ENCODE measurements at regions not wholly inside any gene's neighbourhood (a gene's known extent, or its start where the extent isn't known, plus 50 kb on each side); places are given as distances from the start of the nearest gene placed in this dataset.

DNA sequence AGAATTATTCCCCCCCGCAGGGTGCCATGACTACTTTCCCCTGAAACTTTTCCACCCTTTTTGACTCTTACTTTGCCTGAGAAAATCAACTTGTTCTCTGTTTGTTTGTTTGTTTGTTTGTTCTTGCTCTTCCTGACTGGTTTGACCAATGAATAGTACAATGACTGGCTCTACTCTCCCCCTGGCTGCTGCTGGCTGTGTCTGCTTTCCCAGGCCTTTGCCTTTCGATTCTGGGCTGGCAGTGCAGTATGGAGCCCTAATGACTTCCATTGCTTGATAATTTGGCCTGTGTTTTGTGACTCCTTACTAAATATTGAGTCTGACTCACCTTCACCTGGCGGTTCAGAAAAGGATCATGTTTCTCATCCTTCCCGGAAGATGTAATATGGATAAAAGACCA is 241.1 kb downstream of the TMEM182 start:
- no peak for DNase-seq (ENCODE audit: low read depth)
- H3K4me3 ChIP-seq (ENCODE audit: low read length): no peak overlapping the region
- TF ChIP-seq CTCF (conservative IDR thresholded peaks at IDR 0.05; ENCODE audit: low read length): no peak

- no peak overlapping the region for H3K4me3 ChIP-seq (ENCODE audit: low read length)
- no peak for TF ChIP-seq CTCF (conservative IDR thresholded peaks at IDR 0.05; ENCODE audit: low read length)
- DNase-seq (ENCODE audit: low read depth): no peak
Measured at GRCh38 chr2:103003750-103004260, 242.0 kb downstream of the TMEM182 start.

- TF ChIP-seq CTCF (conservative IDR thresholded peaks at IDR 0.05; ENCODE audit: low read length): no peak
- no peak overlapping the region for H3K4me3 ChIP-seq (ENCODE audit: low read length)
- no peak for DNase-seq (ENCODE audit: low read depth)
Measured at GRCh38 chr2:103004426-103004942, 242.7 kb downstream of the TMEM182 start.

DNA sequence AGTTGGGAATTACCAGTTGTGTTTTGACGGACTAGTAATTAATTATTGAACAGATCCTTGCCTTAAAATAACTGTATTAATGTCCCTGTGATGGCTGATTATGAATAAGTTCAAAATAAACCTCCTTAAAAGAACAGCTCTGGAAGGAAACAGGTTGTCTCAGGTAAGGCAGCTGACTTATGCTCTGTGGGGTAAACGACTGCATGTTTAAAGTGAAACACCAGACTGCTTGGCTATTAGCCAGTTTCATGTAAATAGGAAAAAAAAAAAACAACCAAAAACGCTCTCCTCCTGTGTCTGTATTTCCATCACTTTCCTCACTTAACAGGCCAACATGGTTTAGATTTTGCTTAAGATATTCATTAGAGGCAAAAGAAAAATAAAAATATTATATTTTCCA is 243.6 kb downstream of the TMEM182 start:
- no peak overlapping the region for H3K4me3 ChIP-seq (ENCODE audit: low read length)
- TF ChIP-seq CTCF (conservative IDR thresholded peaks at IDR 0.05; ENCODE audit: low read length): no peak
- no peak for DNase-seq (ENCODE audit: low read depth)

- no peak overlapping the region for H3K4me3 ChIP-seq (ENCODE audit: low read length)
- no peak for TF ChIP-seq CTCF (conservative IDR thresholded peaks at IDR 0.05; ENCODE audit: low read length)
- DNase-seq (ENCODE audit: low read depth): no peak
Measured at GRCh38 chr2:103007086-103007485, 245.3 kb downstream of the TMEM182 start.

DNA sequence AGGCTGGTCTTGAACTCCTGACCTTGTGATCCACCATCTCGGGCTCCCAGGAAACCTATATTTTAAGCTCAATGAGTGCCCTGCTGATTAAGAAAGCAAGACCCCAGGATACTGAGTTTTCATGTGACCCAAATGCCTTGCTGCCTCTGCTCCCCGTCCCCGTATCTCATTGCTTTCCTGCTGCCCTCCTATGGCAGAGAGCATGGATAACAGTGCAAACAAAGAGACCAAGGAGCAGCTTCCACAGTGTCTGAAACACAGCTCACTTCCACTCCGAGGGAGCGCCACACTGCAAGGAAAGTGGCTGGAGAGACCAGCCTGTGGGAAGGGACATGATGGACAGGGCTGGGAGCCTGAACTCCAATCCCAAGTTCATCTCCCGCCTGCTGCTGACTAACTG is 246.8 kb downstream of the TMEM182 start:
- no peak for DNase-seq (ENCODE audit: low read depth)
- TF ChIP-seq CTCF (conservative IDR thresholded peaks at IDR 0.05; ENCODE audit: low read length): no peak

GRCh38 chr2:103009871-103010270 is 248.0 kb downstream of the TMEM182 start:
- no peak overlapping the region for H3K4me3 ChIP-seq (ENCODE audit: low read length)
- TF ChIP-seq CTCF (conservative IDR thresholded peaks at IDR 0.05; ENCODE audit: low read length): no peak
- DNase-seq (ENCODE audit: low read depth): no peak

More for the DNA sequence above, 246.8 kb downstream of the TMEM182 start:
- no peak overlapping the region for H3K4me3 ChIP-seq (ENCODE audit: low read length)
